H4 (cell line): ENCODE measurements at regions not wholly inside any gene's neighbourhood (a gene's known extent, or its start where the extent isn't known, plus 50 kb on each side); places are given as distances from the start of the nearest gene placed in this dataset.
"Not testable (repeated sequence)": the region's sequence is repeated elsewhere in the genome, so short reads cannot be mapped to it uniquely, and the experiment has no call there.

Experiments used
- DNase-seq: peaks from one replicate; pipeline ENCODE4 v3.0.0-alpha.2; 2015; ENCODE audit warnings: low spot score

GRCh38 chr6:15770347-15771143 lies 107.7 kb upstream of the DTNBP1 start:
- no peak for DNase-seq

- peak; percentile 34 for DNase-seq
Measured at GRCh38 chr6:15769511-15770018, 106.7 kb upstream of the DTNBP1 start.

GRCh38 chr6:15768999-15769398 lies 106.2 kb upstream of the DTNBP1 start:
- DNase-seq: no peak

GRCh38 chr6:15763837-15764236 lies 101.0 kb upstream of the DTNBP1 start:
- no peak for DNase-seq

GRCh38 chr6:15763364-15763763 lies 100.5 kb upstream of the DTNBP1 start:
- DNase-seq: no peak

GRCh38 chr6:15761045-15761502 lies 98.2 kb upstream of the DTNBP1 start:
- DNase-seq: no peak

GRCh38 chr6:15758631-15759215 lies 95.9 kb upstream of the DTNBP1 start:
- no peak for DNase-seq

- DNase-seq: no peak
Measured at GRCh38 chr6:15755526-15755925, 92.7 kb upstream of the DTNBP1 start.

- no peak for DNase-seq
Measured at GRCh38 chr6:15754706-15755079, 91.9 kb upstream of the DTNBP1 start.

GRCh38 chr6:15754035-15754705 lies 91.3 kb upstream of the DTNBP1 start:
- peak; percentile 53 for DNase-seq

- no peak for DNase-seq
Measured at GRCh38 chr6:15752820-15753219, 90.0 kb upstream of the DTNBP1 start.

GRCh38 chr6:15751721-15752350 lies 89.0 kb upstream of the DTNBP1 start:
- DNase-seq: peak; percentile 42

GRCh38 chr6:15748341-15748740 lies 85.5 kb upstream of the DTNBP1 start:
- DNase-seq: no peak

GRCh38 chr6:15747354-15747883 lies 84.6 kb upstream of the DTNBP1 start:
- DNase-seq: no peak

- no peak for DNase-seq
Measured at GRCh38 chr6:15745781-15746180, 83.0 kb upstream of the DTNBP1 start.

- no peak for DNase-seq
Measured at GRCh38 chr6:15744818-15745402, 82.1 kb upstream of the DTNBP1 start.

GRCh38 chr6:15742013-15742412 lies 79.2 kb upstream of the DTNBP1 start:
- DNase-seq: not testable (repeated sequence)

- no peak for DNase-seq
Measured at GRCh38 chr6:15741405-15741804, 78.6 kb upstream of the DTNBP1 start.

- no peak for DNase-seq
Measured at GRCh38 chr6:15739867-15740266, 77.0 kb upstream of the DTNBP1 start.

GRCh38 chr6:15739353-15739752 lies 76.5 kb upstream of the DTNBP1 start:
- no peak for DNase-seq

- not testable (repeated sequence) for DNase-seq
Measured at GRCh38 chr6:15738195-15738594, 75.4 kb upstream of the DTNBP1 start.

- DNase-seq: no peak
Measured at GRCh38 chr6:15736297-15736696, 73.5 kb upstream of the DTNBP1 start.
